ENCODE measurements at regions not wholly inside any gene's neighbourhood (a gene's known extent, or its start where the extent isn't known, plus 50 kb on each side); places are given as distances from the start of the nearest gene placed in this dataset.

- Histone ChIP-seq H3K4me3 (ENCODE audit: low read depth, low read length) (no peak overlapping the region), H3K27me3 (ENCODE audit: control insufficient read depth, insufficient read depth, low read length) (no peaks in the 10 kb centered on the region), H3K36me3 (ENCODE audit: control insufficient read depth, insufficient read depth, low read length) (no peaks in the 10 kb centered on the region), H3K4me1 (ENCODE audit: control insufficient read depth, insufficient read depth, low read length, poor library complexity, severe bottlenecking) (no peaks in the 10 kb centered on the region), H3K9me3 (ENCODE audit: control insufficient read depth in 2 of 2, low read length in 2 of 2) (no peaks in the 10 kb centered on the region), H3K27ac (ENCODE audit: insufficient read depth, low read length, poor library complexity, severe bottlenecking) (no peak overlapping the region)
- H3K4me3 Mint-ChIP-seq = no peak overlapping the region
- H3K27me3 Mint-ChIP-seq = no peaks in the 10 kb centered on the region
- no peaks in the 10 kb centered on the region for H3K4me1 Mint-ChIP-seq
- no peak for DNase-seq
- peaks cover 0 to 9% (median 3%) of the 10 kb centered on the region in 7 donors for H3K9me3 Mint-ChIP-seq
- no peak overlapping the region for H3K27ac Mint-ChIP-seq
- ATAC-seq (ENCODE audit: low read depth in 2 of 2) = no peak
- no peaks in the 10 kb centered on the region for H3K36me3 Mint-ChIP-seq
These were observed 567.2 kb downstream of the CAAP1 start for GRCh38 chr9:26325444-26325829.

- H3K27ac Mint-ChIP-seq = no peak overlapping the region
- no peaks in the 10 kb centered on the region for H3K27me3 ChIP-seq (ENCODE audit: control insufficient read depth, insufficient read depth, low read length)
- no peak for DNase-seq
- H3K36me3 ChIP-seq (ENCODE audit: control insufficient read depth, insufficient read depth, low read length) = no peaks in the 10 kb centered on the region
- H3K4me1 ChIP-seq (ENCODE audit: control insufficient read depth, insufficient read depth, low read length, poor library complexity, severe bottlenecking) = no peaks in the 10 kb centered on the region
- no peak overlapping the region for H3K4me3 ChIP-seq (ENCODE audit: low read depth, low read length)
- H3K27me3 Mint-ChIP-seq = no peaks in the 10 kb centered on the region
- H3K4me3 Mint-ChIP-seq = no peak overlapping the region
- H3K9me3 ChIP-seq (ENCODE audit: control insufficient read depth in 2 of 2, low read length in 2 of 2) = no peaks in the 10 kb centered on the region
- no peaks in the 10 kb centered on the region for H3K4me1 Mint-ChIP-seq
- no peaks in the 10 kb centered on the region for H3K36me3 Mint-ChIP-seq
- no peak for ATAC-seq (ENCODE audit: low read depth in 2 of 2)
- H3K9me3 Mint-ChIP-seq = peaks cover 0 to 9% (median 3%) of the 10 kb centered on the region in 7 donors
- H3K27ac ChIP-seq (ENCODE audit: insufficient read depth, low read length, poor library complexity, severe bottlenecking) = no peak overlapping the region
These were observed 567.7 kb downstream of the CAAP1 start for GRCh38 chr9:26324786-26325443.

- Histone ChIP-seq H3K36me3 (ENCODE audit: control insufficient read depth, insufficient read depth, low read length) (no peaks in the 10 kb centered on the region), H3K9me3 (ENCODE audit: control insufficient read depth in 2 of 2, low read length in 2 of 2) (no peaks in the 10 kb centered on the region), H3K4me3 (ENCODE audit: low read depth, low read length) (no peak overlapping the region), H3K4me1 (ENCODE audit: control insufficient read depth, insufficient read depth, low read length, poor library complexity, severe bottlenecking) (no peaks in the 10 kb centered on the region), H3K27ac (ENCODE audit: insufficient read depth, low read length, poor library complexity, severe bottlenecking) (no peak overlapping the region), H3K27me3 (ENCODE audit: control insufficient read depth, insufficient read depth, low read length) (no peaks in the 10 kb centered on the region)
- DNase-seq = no peak
- peaks cover 2 to 9% (median 3%) of the 10 kb centered on the region in 7 donors for H3K9me3 Mint-ChIP-seq
- H3K36me3 Mint-ChIP-seq = no peaks in the 10 kb centered on the region
- H3K4me1 Mint-ChIP-seq = no peaks in the 10 kb centered on the region
- ATAC-seq (ENCODE audit: low read depth in 2 of 2) = no peak
- H3K27me3 Mint-ChIP-seq = no peaks in the 10 kb centered on the region
- H3K4me3 Mint-ChIP-seq = no peak overlapping the region
- no peak overlapping the region for H3K27ac Mint-ChIP-seq
These were observed 570.7 kb downstream of the CAAP1 start for GRCh38 chr9:26321935-26322334.

GRCh38 chr9:26319859-26320258 is 572.7 kb downstream of the CAAP1 start:
- Histone ChIP-seq H3K9me3 (ENCODE audit: control insufficient read depth in 2 of 2, low read length in 2 of 2) (no peaks in the 10 kb centered on the region), H3K27me3 (ENCODE audit: control insufficient read depth, insufficient read depth, low read length) (no peaks in the 10 kb centered on the region), H3K4me1 (ENCODE audit: control insufficient read depth, insufficient read depth, low read length, poor library complexity, severe bottlenecking) (no peaks in the 10 kb centered on the region), H3K36me3 (ENCODE audit: control insufficient read depth, insufficient read depth, low read length) (no peaks in the 10 kb centered on the region), H3K27ac (ENCODE audit: insufficient read depth, low read length, poor library complexity, severe bottlenecking) (no peak overlapping the region), H3K4me3 (ENCODE audit: low read depth, low read length) (no peak overlapping the region)
- Mint-ChIP-seq H3K27ac (no peak overlapping the region), H3K27me3 (no peaks in the 10 kb centered on the region), H3K4me1 (no peaks in the 10 kb centered on the region), H3K4me3 (no peak overlapping the region), H3K36me3 (no peaks in the 10 kb centered on the region), H3K9me3 (peaks cover 2 to 9% (median 3%) of the 10 kb centered on the region in 7 donors)
- no peak for DNase-seq
- no peak for ATAC-seq (ENCODE audit: low read depth in 2 of 2)

GRCh38 chr9:26313108-26313507 is 579.5 kb downstream of the CAAP1 start:
- Mint-ChIP-seq H3K9me3 (peaks cover 0 to 19% (median 4%) of the 10 kb centered on the region in 7 donors), H3K27me3 (no peaks in the 10 kb centered on the region), H3K27ac (no peak overlapping the region), H3K4me3 (no peak overlapping the region), H3K36me3 (no peaks in the 10 kb centered on the region), H3K4me1 (no peaks in the 10 kb centered on the region)
- no peaks in the 10 kb centered on the region for H3K9me3 ChIP-seq (ENCODE audit: control insufficient read depth in 2 of 2, low read length in 2 of 2)
- no peaks in the 10 kb centered on the region for H3K4me1 ChIP-seq (ENCODE audit: control insufficient read depth, insufficient read depth, low read length, poor library complexity, severe bottlenecking)
- no peaks in the 10 kb centered on the region for H3K36me3 ChIP-seq (ENCODE audit: control insufficient read depth, insufficient read depth, low read length)
- H3K4me3 ChIP-seq (ENCODE audit: low read depth, low read length) = no peak overlapping the region
- ATAC-seq (ENCODE audit: low read depth in 2 of 2) (no peak), DNase-seq (no peak)
- no peaks in the 10 kb centered on the region for H3K27me3 ChIP-seq (ENCODE audit: control insufficient read depth, insufficient read depth, low read length)
- H3K27ac ChIP-seq (ENCODE audit: insufficient read depth, low read length, poor library complexity, severe bottlenecking) = no peak overlapping the region

- Mint-ChIP-seq H3K4me3 (no peak overlapping the region), H3K4me1 (no peaks in the 10 kb centered on the region), H3K27ac (no peak overlapping the region), H3K27me3 (no peaks in the 10 kb centered on the region), H3K9me3 (peaks cover 3 to 26% (median 8%) of the 10 kb centered on the region in 7 donors), H3K36me3 (no peaks in the 10 kb centered on the region)
- no peak for DNase-seq
- no peaks in the 10 kb centered on the region for H3K9me3 ChIP-seq (ENCODE audit: control insufficient read depth in 2 of 2, low read length in 2 of 2)
- H3K4me1 ChIP-seq (ENCODE audit: control insufficient read depth, insufficient read depth, low read length, poor library complexity, severe bottlenecking) = no peaks in the 10 kb centered on the region
- no peaks in the 10 kb centered on the region for H3K27me3 ChIP-seq (ENCODE audit: control insufficient read depth, insufficient read depth, low read length)
- ATAC-seq (ENCODE audit: low read depth in 2 of 2) = no peak
- no peaks in the 10 kb centered on the region for H3K36me3 ChIP-seq (ENCODE audit: control insufficient read depth, insufficient read depth, low read length)
- H3K27ac ChIP-seq (ENCODE audit: insufficient read depth, low read length, poor library complexity, severe bottlenecking) = no peak overlapping the region
- no peak overlapping the region for H3K4me3 ChIP-seq (ENCODE audit: low read depth, low read length)
These were observed 581.1 kb downstream of the CAAP1 start for GRCh38 chr9:26311463-26311995.

- Mint-ChIP-seq H3K4me1 (no peaks in the 10 kb centered on the region), H3K4me3 (no peak overlapping the region), H3K27ac (no peak overlapping the region), H3K9me3 (peaks cover 4 to 27% (median 8%) of the 10 kb centered on the region in 7 donors), H3K27me3 (no peaks in the 10 kb centered on the region), H3K36me3 (no peaks in the 10 kb centered on the region)
- no peaks in the 10 kb centered on the region for H3K27me3 ChIP-seq (ENCODE audit: control insufficient read depth, insufficient read depth, low read length)
- DNase-seq (no peak), ATAC-seq (ENCODE audit: low read depth in 2 of 2) (no peak)
- no peak overlapping the region for H3K4me3 ChIP-seq (ENCODE audit: low read depth, low read length)
- no peaks in the 10 kb centered on the region for H3K4me1 ChIP-seq (ENCODE audit: control insufficient read depth, insufficient read depth, low read length, poor library complexity, severe bottlenecking)
- no peak overlapping the region for H3K27ac ChIP-seq (ENCODE audit: insufficient read depth, low read length, poor library complexity, severe bottlenecking)
- no peaks in the 10 kb centered on the region for H3K36me3 ChIP-seq (ENCODE audit: control insufficient read depth, insufficient read depth, low read length)
- H3K9me3 ChIP-seq (ENCODE audit: control insufficient read depth in 2 of 2, low read length in 2 of 2) = no peaks in the 10 kb centered on the region
These were observed 582.3 kb downstream of the CAAP1 start for GRCh38 chr9:26310294-26310693.

- ATAC-seq (ENCODE audit: low read depth in 2 of 2) (no peak), DNase-seq (no peak)
- H3K36me3 ChIP-seq (ENCODE audit: control insufficient read depth, insufficient read depth, low read length) = no peaks in the 10 kb centered on the region
- H3K9me3 ChIP-seq (ENCODE audit: control insufficient read depth in 2 of 2, low read length in 2 of 2) = peaks cover 0 to 5% of the 10 kb centered on the region in 2 experiments
- H3K4me3 ChIP-seq (ENCODE audit: low read depth, low read length) = no peak overlapping the region
- H3K9me3 Mint-ChIP-seq = peaks cover 5 to 24% (median 8%) of the 10 kb centered on the region in 7 donors
- no peaks in the 10 kb centered on the region for H3K27me3 Mint-ChIP-seq
- H3K36me3 Mint-ChIP-seq = no peaks in the 10 kb centered on the region
- no peak overlapping the region for H3K27ac ChIP-seq (ENCODE audit: insufficient read depth, low read length, poor library complexity, severe bottlenecking)
- no peaks in the 10 kb centered on the region for H3K4me1 ChIP-seq (ENCODE audit: control insufficient read depth, insufficient read depth, low read length, poor library complexity, severe bottlenecking)
- no peaks in the 10 kb centered on the region for H3K4me1 Mint-ChIP-seq
- H3K27me3 ChIP-seq (ENCODE audit: control insufficient read depth, insufficient read depth, low read length) = no peaks in the 10 kb centered on the region
- H3K4me3 Mint-ChIP-seq = no peak overlapping the region
- H3K27ac Mint-ChIP-seq = no peak overlapping the region
These were observed 584.3 kb downstream of the CAAP1 start for GRCh38 chr9:26308328-26308727.
